Mucosa of descending colon (tissue), 3 donors: ENCODE measurements at regions not wholly inside any gene's neighbourhood (a gene's known extent, or its start where the extent isn't known, plus 50 kb on each side); places are given as distances from the start of the nearest gene placed in this dataset.

Source experiments
- ATAC-seq: fragments of 200-7000 bp; cut with Tn5 transposase; one replicate; pipeline ENCODE4 v1.9.1; 2020; ENCODE audit warnings: mild to moderate bottlenecking, moderate library complexity
- DNase-seq, 3 donors: peaks; one replicate each; pipeline ENCODE4 v3.0.0-alpha.2; 2020
- H3K36me3 ChIP-seq: fragments of 200-600 bp; one replicate; pipeline ENCODE4 v1.8.0; 2021; ENCODE audit warnings: low read depth, mild to moderate bottlenecking
- H3K4me1 ChIP-seq: fragments of 200-600 bp; one replicate; pipeline ENCODE4 v1.8.0; 2021; ENCODE audit warnings: low read depth, mild to moderate bottlenecking
- H3K4me3 ChIP-seq: fragments of 200-600 bp; one replicate; pipeline ENCODE4 v1.8.0; 2021; ENCODE audit warnings: mild to moderate bottlenecking
- H3K9me3 ChIP-seq: fragments of 200-600 bp; one replicate; pipeline ENCODE4 v1.8.0; 2021; ENCODE audit warnings: mild to moderate bottlenecking
- intact Hi-C, 2 donors: fragments of 100-400 bp; cut with DNase I in 1 of 2; cut with micrococcal nuclease in 1 of 2; formaldehyde crosslinking; loops; one replicate each; pipeline versions ENCODE4 v1.11.0 to v1.11.1; 2022; cut with DNase I, micrococcal nuclease
- TF ChIP-seq, protein P1 (sequence below): fragments of 200-600 bp; IDR thresholded peaks from one replicate; pipeline ENCODE4 v1.8.0; 2022; ENCODE audit warnings: antibody characterized with exemption, mild to moderate bottlenecking
- donor health status: DM: no; HTN: no; CAD: no; lungs with moderate emphysema.
- donor health status: DM: no; HTN: no; CAD: no.
- donor health status: DM: no; HTN: yes; CAD: no.

- Histone ChIP-seq H3K9me3 (no peaks in the 10 kb centered on the region), H3K4me3 (no peak overlapping the region), H3K4me1 (no peaks in the 10 kb centered on the region), H3K36me3 (no peaks in the 10 kb centered on the region)
- ATAC-seq (no peak), DNase-seq (no peak)
- TF ChIP-seq, protein P1, sequence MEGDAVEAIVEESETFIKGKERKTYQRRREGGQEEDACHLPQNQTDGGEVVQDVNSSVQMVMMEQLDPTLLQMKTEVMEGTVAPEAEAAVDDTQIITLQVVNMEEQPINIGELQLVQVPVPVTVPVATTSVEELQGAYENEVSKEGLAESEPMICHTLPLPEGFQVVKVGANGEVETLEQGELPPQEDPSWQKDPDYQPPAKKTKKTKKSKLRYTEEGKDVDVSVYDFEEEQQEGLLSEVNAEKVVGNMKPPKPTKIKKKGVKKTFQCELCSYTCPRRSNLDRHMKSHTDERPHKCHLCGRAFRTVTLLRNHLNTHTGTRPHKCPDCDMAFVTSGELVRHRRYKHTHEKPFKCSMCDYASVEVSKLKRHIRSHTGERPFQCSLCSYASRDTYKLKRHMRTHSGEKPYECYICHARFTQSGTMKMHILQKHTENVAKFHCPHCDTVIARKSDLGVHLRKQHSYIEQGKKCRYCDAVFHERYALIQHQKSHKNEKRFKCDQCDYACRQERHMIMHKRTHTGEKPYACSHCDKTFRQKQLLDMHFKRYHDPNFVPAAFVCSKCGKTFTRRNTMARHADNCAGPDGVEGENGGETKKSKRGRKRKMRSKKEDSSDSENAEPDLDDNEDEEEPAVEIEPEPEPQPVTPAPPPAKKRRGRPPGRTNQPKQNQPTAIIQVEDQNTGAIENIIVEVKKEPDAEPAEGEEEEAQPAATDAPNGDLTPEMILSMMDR, result no peak
- intact Hi-C loops, result no loop called here
Measured at GRCh38 chr4:156060661-156061060, 107.0 kb upstream of the CTSO start.

DNA sequence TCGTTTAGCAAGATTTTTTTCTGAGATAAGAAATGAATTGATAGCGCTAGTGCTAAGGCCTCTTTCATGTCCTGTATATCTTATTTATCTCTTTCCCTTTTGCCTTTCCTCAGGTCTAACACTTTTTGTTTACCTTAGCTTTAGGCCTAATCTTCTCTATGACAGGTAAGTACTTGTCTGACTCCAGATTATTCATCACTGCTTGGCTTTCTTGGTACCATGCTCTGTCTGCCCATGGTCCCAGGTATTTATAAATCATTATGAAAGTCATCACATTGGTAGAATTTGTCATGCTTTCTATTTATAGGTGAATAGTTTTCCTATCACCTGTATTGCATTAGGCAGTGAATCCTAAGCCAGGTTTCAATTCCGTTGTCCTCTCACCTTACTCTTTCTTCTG, 99.5 kb upstream of the CTSO start:
- intact Hi-C loops, result no loop called here
- DNase-seq (no peak), ATAC-seq (no peak)
- Histone ChIP-seq H3K4me1 (no peaks in the 10 kb centered on the region), H3K36me3 (no peaks in the 10 kb centered on the region), H3K4me3 (no peak overlapping the region), H3K9me3 (no peaks in the 10 kb centered on the region)
- TF ChIP-seq, protein P1, result no peak

- DNase-seq (no peak), ATAC-seq (no peak)
- intact Hi-C loops, result no loop called here
- H3K9me3 ChIP-seq, result no peaks in the 10 kb centered on the region
- H3K4me1 ChIP-seq, result no peaks in the 10 kb centered on the region
- TF ChIP-seq, protein P1, result no peak
- no peak overlapping the region for H3K4me3 ChIP-seq
- no peaks in the 10 kb centered on the region for H3K36me3 ChIP-seq
Measured at GRCh38 chr4:156052116-156052515, 98.5 kb upstream of the CTSO start.

DNA sequence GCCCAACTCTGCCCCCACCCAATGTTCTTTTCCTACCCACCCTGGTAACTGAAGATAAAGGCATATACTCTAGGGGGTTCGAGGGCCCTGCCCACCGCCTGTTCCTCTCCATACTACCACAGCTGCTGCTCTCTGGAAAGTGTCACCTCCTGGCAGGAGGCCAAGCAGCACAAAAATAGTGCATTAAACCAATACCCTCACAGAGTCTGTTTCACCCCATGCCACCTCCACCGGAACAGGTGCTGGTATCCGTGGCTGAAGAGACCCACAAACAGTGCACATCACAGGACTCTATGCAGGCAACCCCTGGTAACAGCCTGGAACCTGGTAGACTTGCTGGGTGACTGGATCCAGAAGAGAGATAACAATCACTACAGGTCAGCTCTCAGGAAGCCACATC, 85.1 kb upstream of the CTSO start:
- no peaks in the 10 kb centered on the region for H3K4me1 ChIP-seq
- DNase-seq (no peak), ATAC-seq (no peak)
- H3K4me3 ChIP-seq, result no peak overlapping the region
- no peaks in the 10 kb centered on the region for H3K9me3 ChIP-seq
- TF ChIP-seq, protein P1, result no peak
- intact Hi-C loops, result no loop called here
- H3K36me3 ChIP-seq, result no peaks in the 10 kb centered on the region

GRCh38 chr4:156036496-156036895, 82.8 kb upstream of the CTSO start:
- Histone ChIP-seq H3K4me3 (no peak overlapping the region), H3K4me1 (no peaks in the 10 kb centered on the region), H3K9me3 (no peaks in the 10 kb centered on the region), H3K36me3 (no peaks in the 10 kb centered on the region)
- intact Hi-C loops, result no loop called here
- ATAC-seq, result no peak
- DNase-seq, result no peak
- TF ChIP-seq, protein P1, result no peak

DNA sequence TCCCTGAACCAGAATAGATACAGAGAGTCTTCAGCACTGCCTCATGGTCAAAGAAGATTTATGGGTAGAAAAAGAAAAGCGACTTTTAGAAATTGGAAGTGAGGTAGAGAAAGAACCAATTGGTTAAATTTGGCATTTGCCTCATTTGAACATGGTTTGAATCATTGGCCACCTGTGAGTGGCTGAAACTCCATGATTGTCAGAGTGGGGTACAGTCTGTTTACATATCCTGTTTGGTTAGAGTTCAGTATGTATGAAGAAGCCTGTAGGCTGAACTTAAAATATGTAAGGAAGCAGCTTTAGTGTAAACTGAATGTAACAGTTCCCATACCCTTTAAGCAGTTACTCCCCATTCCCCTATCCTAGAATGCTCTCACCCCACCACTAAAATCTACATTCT, 76.0 kb upstream of the CTSO start:
- no peak for ATAC-seq
- H3K36me3 ChIP-seq, result no peaks in the 10 kb centered on the region
- no peaks in the 10 kb centered on the region for H3K9me3 ChIP-seq
- no peak for DNase-seq
- H3K4me3 ChIP-seq, result no peak overlapping the region
- intact Hi-C loops, result no loop called here
- TF ChIP-seq, protein P1, result no peak
- H3K4me1 ChIP-seq, result no peaks in the 10 kb centered on the region
